HepG2 (cell line): ENCODE measurements at regions not wholly inside any gene's neighbourhood (a gene's known extent, or its start where the extent isn't known, plus 50 kb on each side); places are given as distances from the start of the nearest gene placed in this dataset.

ENCODE experiments used
- ATAC-seq: fragments of 200-7000 bp; cut with Tn5 transposase; 3 replicates; pipeline ENCODE4 v1.9.1; 2020; ENCODE audit warnings: mild to moderate bottlenecking, moderate library complexity
- BruUV-seq: library from RNA; stranded (reverse); fragments of 400-500 nt; replicated peaks from 2 replicates; lab custom pipeline; 2021; lab: Mats Ljungman, UMichigan
- CTCF ChIA-PET: fragments of 300-600 bp; formaldehyde crosslinking; extraction: SDS; loops from one replicate; lab custom pipeline; 2021; ENCODE audit warnings: low total read pairs, inconsistent platforms, low intra/inter-chr PET ratio; lab: Yijun Ruan, JAX
- POLR2A ChIA-PET: fragments of 350-600 bp; sonication (Branson Sonifier 250); formaldehyde crosslinking; loops from one replicate; lab custom pipeline; 2020; ENCODE audit warnings: antibody characterized with exemption, inconsistent platforms; lab: Yijun Ruan, JAX
- DNase-seq: peaks from one replicate; pipeline ENCODE4 v3.0.0-alpha.2; 2015; ENCODE audit warnings: low spot score
- FAIRE-seq: peaks from 3 replicates; lab custom pipeline; 2011; peaks lifted over from hg19 to GRCh38; lab: Jason Lieb, UNC
- H2AFZ ChIP-seq: one replicate; pipeline ENCODE4 v1.6.1; 2011; ENCODE audit warnings: low read length, inconsistent platforms
- H3K27ac ChIP-seq: fragments of 300-600 bp; 3 replicates; pipeline ENCODE4 v1.8.0; 2011; ENCODE audit warnings: mixed run types, mild to moderate bottlenecking, mixed read lengths, low read length, inconsistent platforms; ENCODE audit not compliant: insufficient read depth; ENCODE audit errors: extremely low read length
- H3K27me3 ChIP-seq, 2 experiments: fragments of 200-600 bp in 1 of 2; 2 replicates in 1 of 2; 3 replicates in 1 of 2; pipeline versions ENCODE4 v1.6.0 to v1.8.0; 2011; ENCODE audit warnings: low read length in 2 of 2, mild to moderate bottlenecking in 2 of 2, moderate library complexity in 2 of 2, inconsistent platforms in 1 of 2; ENCODE audit not compliant: insufficient read depth in 2 of 2, control insufficient read depth in 1 of 2
- H3K36me3 ChIP-seq, 2 experiments: fragments of 200-600 bp in 1 of 2; replicated peaks in 1 of 2; 2 replicates in 1 of 2; 3 replicates in 1 of 2; pipeline versions ENCODE4 v1.5.1 to v1.8.0; 2011; ENCODE audit warnings: low read length in 2 of 2, inconsistent platforms in 1 of 2; ENCODE audit not compliant: insufficient read depth in 2 of 2, control insufficient read depth in 1 of 2
- H3K4me1 ChIP-seq: 2 replicates; pipeline ENCODE4 v1.5.1; 2012; ENCODE audit warnings: low read length, inconsistent platforms; ENCODE audit not compliant: insufficient read depth
- H3K4me2 ChIP-seq: 2 replicates; pipeline ENCODE4 v1.6.0; 2011; ENCODE audit warnings: low read depth, low read length, inconsistent platforms
- H3K4me3 ChIP-seq, 3 experiments: fragments of 200-600 bp in 1 of 3; sonication (generic), shearing (Covaris generic) in 1 of 3; replicated peaks in 1 of 3; 2 replicates each; pipeline ENCODE4 v1.5.1; 2011 to 2016; ENCODE audit warnings: low read length in 3 of 3, inconsistent platforms in 2 of 3, low read depth in 2 of 3, mild to moderate bottlenecking in 2 of 3, control low read depth in 1 of 3, mixed read lengths in 1 of 3; ENCODE audit not compliant: insufficient read depth in 1 of 3
- H3K79me2 ChIP-seq: one replicate; pipeline ENCODE4 v1.6.1; 2011; ENCODE audit warnings: low read length, inconsistent platforms; ENCODE audit not compliant: insufficient read depth
- H3K9ac ChIP-seq: 2 replicates; pipeline ENCODE4 v1.6.0; 2011; ENCODE audit warnings: mild to moderate bottlenecking, low read depth, low read length, inconsistent platforms; ENCODE audit not compliant: insufficient read depth
- H3K9me3 ChIP-seq: 2 replicates; pipeline ENCODE4 v1.5.1; 2012; ENCODE audit warnings: mild to moderate bottlenecking, low read length
- H4K20me1 ChIP-seq: 2 replicates; pipeline ENCODE4 v1.6.0; 2011; ENCODE audit warnings: inconsistent platforms, mild to moderate bottlenecking, low read length, moderate library complexity; ENCODE audit not compliant: insufficient read depth
- ELF3 ChIP-seq: IDR thresholded peaks from 2 replicates; pipeline ENCODE4 v1.6.1; 2016; ENCODE audit warnings: missing genetic modification reagents, missing compliant biosample characterization
- HNF1A ChIP-seq, 2 experiments: sonication (generic) in 1 of 2; formaldehyde crosslinking in 1 of 2; IDR thresholded peaks; 2 replicates each; pipeline versions ENCODE4 v1.4.0 to v1.6.1; 2016 to 2020; ENCODE audit warnings: borderline replicate concordance in 1 of 2, low read depth in 1 of 2, mild to moderate bottlenecking in 1 of 2, missing genetic modification reagents in 1 of 2
- MTF2 ChIP-seq: sonication (generic); formaldehyde crosslinking; IDR thresholded peaks from 2 replicates; pipeline ENCODE4 v1.5.0; 2020; ENCODE audit warnings: missing genetic modification reagents, borderline replicate concordance
- SOX13 ChIP-seq, 3 experiments: fragments of 450-650 bp in 1 of 3; sonication (generic) in 1 of 3; formaldehyde crosslinking in 1 of 3; IDR thresholded peaks in 2 of 3; conservative IDR thresholded peaks in 1 of 3; 2 replicates each; pipeline versions ENCODE4 v1.5.0 to v1.6.1; 2016 to 2020; ENCODE audit warnings: antibody characterized with exemption in 1 of 3, mild to moderate bottlenecking in 1 of 3, missing compliant biosample characterization in 1 of 3, missing genetic modification reagents in 1 of 3, moderate library complexity in 1 of 3
- SOX6 ChIP-seq, 2 experiments: fragments of 450-650 bp in 1 of 2; sonication (generic) in 1 of 2; formaldehyde crosslinking in 1 of 2; IDR thresholded peaks; 2 replicates each; pipeline versions ENCODE4 v1.4.0 to v1.6.1; 2017 to 2020; ENCODE audit warnings: antibody characterized with exemption in 1 of 2, mild to moderate bottlenecking in 1 of 2, missing genetic modification reagents in 1 of 2
- U2AF2 ChIP-seq: fragments of 200-400 bp; formaldehyde crosslinking; IDR thresholded peaks from 2 replicates; pipeline ENCODE4 v1.6.1; 2017; ENCODE audit warnings: low read depth, mild to moderate bottlenecking, low read length
- ZFP62 ChIP-seq: sonication (generic); formaldehyde crosslinking; IDR thresholded peaks from 2 replicates; pipeline ENCODE4 v1.4.0; 2020; ENCODE audit warnings: missing genetic modification reagents
- ZNF33B ChIP-seq: sonication (generic); formaldehyde crosslinking; IDR thresholded peaks from 2 replicates; pipeline ENCODE4 v1.5.1; 2020; ENCODE audit warnings: mild to moderate bottlenecking, missing genetic modification reagents
- ZNF430 ChIP-seq: sonication (generic); formaldehyde crosslinking; IDR thresholded peaks from 2 replicates; pipeline ENCODE4 v1.9.0; 2021; ENCODE audit warnings: mild to moderate bottlenecking, missing genetic modification reagents
- ZNF441 ChIP-seq: sonication (generic); formaldehyde crosslinking; IDR thresholded peaks from 2 replicates; pipeline ENCODE4 v1.7.0; 2021; ENCODE audit warnings: missing genetic modification reagents, borderline replicate concordance
- WGBS: methylation state at CpG from one replicate; pipeline ENCODE4 v1.1.6; 2017; ENCODE audit warnings: low lambda C conversion rate; 5-methylcytosine and 5-hydroxymethylcytosine counted together
- in situ Hi-C: cut with HindIII; loops from 2 replicates; pipeline ENCODE4 v1.10.0; 2017; ENCODE audit warnings: low pct_unique_long_range_greater_than_20kb; ENCODE audit not compliant: extremely low pct_ligation_motif_present
- intact Hi-C: fragments of 100-400 bp; cut with micrococcal nuclease; formaldehyde crosslinking; loops from one replicate; pipeline ENCODE4 v1.10.0; 2022; ENCODE audit not compliant: unreplicated experiment
- TF ChIP-seq, protein P1 (sequence below): sonication (generic); formaldehyde crosslinking; IDR thresholded peaks from 2 replicates; pipeline ENCODE4 v1.8.0; 2022; ENCODE audit warnings: mild to moderate bottlenecking, missing genetic modification reagents, moderate library complexity

DNA sequence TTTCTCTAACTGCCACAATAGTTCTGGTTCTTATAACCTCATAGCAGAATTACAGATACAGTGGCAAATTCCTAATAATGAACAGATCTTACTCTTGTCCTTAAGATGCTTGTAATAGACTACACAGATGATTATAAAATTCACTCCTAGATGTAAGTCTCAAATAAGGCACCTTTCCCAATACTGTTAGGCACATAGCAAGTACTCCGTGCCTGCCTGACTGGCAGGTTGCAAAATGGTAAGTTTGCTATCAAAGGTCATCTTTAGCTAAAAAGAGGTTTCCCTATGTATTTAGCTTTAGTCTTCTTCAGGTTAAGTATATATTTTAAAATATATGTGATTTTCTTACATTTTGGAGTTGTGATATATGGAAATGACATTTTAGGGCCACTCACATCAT is 50.4 kb upstream of the FHIP2A start:
- ChIA-PET CTCF (no interaction called here), POLR2A (no interaction called here)
- no peaks in the 10 kb centered on the region for H3K79me2 ChIP-seq
- TF ChIP-seq ZNF430 (CRISPR knock-in tag): no peak
- no peak for TF ChIP-seq ZNF441 (CRISPR knock-in tag)
- TF ChIP-seq, protein P1, sequence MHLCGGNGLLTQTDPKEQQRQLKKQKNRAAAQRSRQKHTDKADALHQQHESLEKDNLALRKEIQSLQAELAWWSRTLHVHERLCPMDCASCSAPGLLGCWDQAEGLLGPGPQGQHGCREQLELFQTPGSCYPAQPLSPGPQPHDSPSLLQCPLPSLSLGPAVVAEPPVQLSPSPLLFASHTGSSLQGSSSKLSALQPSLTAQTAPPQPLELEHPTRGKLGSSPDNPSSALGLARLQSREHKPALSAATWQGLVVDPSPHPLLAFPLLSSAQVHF (CRISPR knock-in tag): no peak
- TF ChIP-seq MTF2 (CRISPR knock-in tag): no peak
- TF ChIP-seq SOX6 (IDR thresholded peaks at IDR 0.05): no peak
- no peak for TF ChIP-seq SOX6 (CRISPR knock-in tag; IDR thresholded peaks at IDR 0.05)
- no peak for TF ChIP-seq U2AF2
- no peak for TF ChIP-seq HNF1A (IDR thresholded peaks at IDR 0.05; ENCODE audit: low read depth)
- no peak for TF ChIP-seq HNF1A (CRISPR knock-in tag; IDR thresholded peaks at IDR 0.05; ENCODE audit: borderline replicate concordance)
- TF ChIP-seq ZNF33B (CRISPR knock-in tag): no peak
- TF ChIP-seq ELF3 (CRISPR knock-in tag): no peak
- TF ChIP-seq SOX13 (IDR thresholded peaks at IDR 0.05): no peak
- TF ChIP-seq SOX13 (CRISPR knock-in tag; conservative IDR thresholded peaks at IDR 0.05 in 1 of 2, IDR thresholded peaks at IDR 0.05 in 1 of 2): no peak
- TF ChIP-seq ZFP62 (CRISPR knock-in tag): no peak
- H3K4me1 ChIP-seq: peaks cover 6% of the 10 kb centered on the region
- intact Hi-C loops (no loop called here), in situ Hi-C loops (no loop called here)
- H3K9ac ChIP-seq: no peak overlapping the region
- H3K36me3 ChIP-seq: no peaks in the 10 kb centered on the region
- no peaks in the 10 kb centered on the region for H3K9me3 ChIP-seq
- H3K4me3 ChIP-seq: no peak overlapping the region
- no peaks in the 10 kb centered on the region for H4K20me1 ChIP-seq
- FAIRE-seq (no peak), ATAC-seq (no peak), DNase-seq (no peak)
- peaks cover 0 to 25% of the 10 kb centered on the region in 2 experiments; a peak in 3 of 5 replicates for H3K27me3 ChIP-seq
- 0% methylated on average over 1 of the region's 1 CpG for WGBS
- H3K4me2 ChIP-seq: no peak overlapping the region
- BruUV-seq: no TSS peak
- H3K27ac ChIP-seq: no peak overlapping the region
- no peak overlapping the region for H2AFZ ChIP-seq
